ENCODE measurements at regions not wholly inside any gene's neighbourhood (a gene's known extent, or its start where the extent isn't known, plus 50 kb on each side); places are given as distances from the start of the nearest gene placed in this dataset.

DNA sequence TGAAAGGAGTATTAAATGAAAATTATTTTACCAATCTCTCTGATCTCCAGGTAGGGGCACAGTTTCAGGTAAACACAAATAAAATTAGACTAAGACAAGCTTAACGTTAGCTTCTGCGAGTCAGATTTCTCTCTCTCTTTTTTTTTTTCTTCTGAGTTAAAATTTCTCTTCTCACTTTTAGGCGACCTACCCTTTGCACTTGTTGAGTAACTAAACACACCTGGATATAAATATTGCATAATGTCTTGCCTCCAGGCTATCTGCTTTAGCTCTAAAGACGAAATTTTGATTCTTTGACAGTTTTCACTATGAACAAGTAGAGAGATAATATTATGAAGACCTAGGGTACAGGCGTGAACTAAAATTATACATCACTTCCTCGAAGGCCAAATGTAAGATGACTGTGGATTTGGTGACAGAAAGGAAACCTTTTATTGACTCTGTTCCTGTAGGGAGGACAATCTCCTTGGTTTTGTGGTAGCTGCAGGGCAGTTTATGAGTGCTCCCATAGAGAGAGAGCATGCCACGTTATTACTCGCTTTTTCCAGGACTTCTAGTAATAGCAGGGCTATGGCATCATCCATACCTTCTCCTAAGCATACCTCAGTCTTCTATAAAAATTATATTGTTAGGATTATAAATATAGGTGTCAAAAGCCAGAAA lies 303.8 kb upstream of the NEGR1 start:
- H3K27me3 Mint-ChIP-seq (ENCODE audit: insufficient read depth, low read depth, poor library complexity): no peaks in the 10 kb centered on the region
- Histone ChIP-seq H4K20me1 (replicated peaks; ENCODE audit: insufficient read depth) (no peaks in the 10 kb centered on the region), H3K4me3 (no peak overlapping the region), H3K79me2 (replicated peaks; ENCODE audit: insufficient read depth) (no peaks in the 10 kb centered on the region), H3K4me2 (no peak overlapping the region), H3K27ac (ENCODE audit: low read depth) (no peak overlapping the region), H3K27me3 (ENCODE audit: insufficient read depth) (no peaks in the 10 kb centered on the region), H3F3A (replicated peaks; ENCODE audit: low read depth) (no peaks in the 10 kb centered on the region), H2AFZ (no peak overlapping the region), H3K36me3 (ENCODE audit: insufficient read depth) (no peaks in the 10 kb centered on the region), H3K9me2 (ENCODE audit: insufficient read depth) (no peaks in the 10 kb centered on the region), H3K4me1 (ENCODE audit: insufficient read depth) (no peaks in the 10 kb centered on the region)
- no peaks in the 10 kb centered on the region for H3K36me3 Mint-ChIP-seq (ENCODE audit: low read depth)
- DNase-seq (ENCODE audit: low spot score) (no peak), ATAC-seq (no peak)
- H3K4me1 Mint-ChIP-seq: no peaks in the 10 kb centered on the region
- H3K27ac Mint-ChIP-seq: no peak overlapping the region
- H3K4me3 Mint-ChIP-seq: no peak overlapping the region
- TF ChIP-seq EZH2phosphoT487 (IDR thresholded peaks at IDR 0.05; ENCODE audit: unreplicated experiment) (no peak), ZNF331 (CRISPR knock-in tag; IDR thresholded peaks at IDR 0.05; ENCODE audit: low read depth) (no peak), JUNB (IDR thresholded peaks at IDR 0.05; ENCODE audit: unreplicated experiment) (no peak), POLR2AphosphoS5 (IDR thresholded peaks at IDR 0.05; ENCODE audit: low read depth) (no peak), STAT1 (IDR thresholded peaks at IDR 0.05; ENCODE audit: unreplicated experiment) (no peak), ZNF114 (CRISPR knock-in tag; IDR thresholded peaks at IDR 0.05) (no peak), EZH2 (IDR thresholded peaks at IDR 0.05; ENCODE audit: low read depth, unreplicated experiment) (no peak), NANOG (IDR thresholded peaks at IDR 0.05; ENCODE audit: borderline replicate concordance) (no peak)
- TF ChIP-seq, protein P1, sequence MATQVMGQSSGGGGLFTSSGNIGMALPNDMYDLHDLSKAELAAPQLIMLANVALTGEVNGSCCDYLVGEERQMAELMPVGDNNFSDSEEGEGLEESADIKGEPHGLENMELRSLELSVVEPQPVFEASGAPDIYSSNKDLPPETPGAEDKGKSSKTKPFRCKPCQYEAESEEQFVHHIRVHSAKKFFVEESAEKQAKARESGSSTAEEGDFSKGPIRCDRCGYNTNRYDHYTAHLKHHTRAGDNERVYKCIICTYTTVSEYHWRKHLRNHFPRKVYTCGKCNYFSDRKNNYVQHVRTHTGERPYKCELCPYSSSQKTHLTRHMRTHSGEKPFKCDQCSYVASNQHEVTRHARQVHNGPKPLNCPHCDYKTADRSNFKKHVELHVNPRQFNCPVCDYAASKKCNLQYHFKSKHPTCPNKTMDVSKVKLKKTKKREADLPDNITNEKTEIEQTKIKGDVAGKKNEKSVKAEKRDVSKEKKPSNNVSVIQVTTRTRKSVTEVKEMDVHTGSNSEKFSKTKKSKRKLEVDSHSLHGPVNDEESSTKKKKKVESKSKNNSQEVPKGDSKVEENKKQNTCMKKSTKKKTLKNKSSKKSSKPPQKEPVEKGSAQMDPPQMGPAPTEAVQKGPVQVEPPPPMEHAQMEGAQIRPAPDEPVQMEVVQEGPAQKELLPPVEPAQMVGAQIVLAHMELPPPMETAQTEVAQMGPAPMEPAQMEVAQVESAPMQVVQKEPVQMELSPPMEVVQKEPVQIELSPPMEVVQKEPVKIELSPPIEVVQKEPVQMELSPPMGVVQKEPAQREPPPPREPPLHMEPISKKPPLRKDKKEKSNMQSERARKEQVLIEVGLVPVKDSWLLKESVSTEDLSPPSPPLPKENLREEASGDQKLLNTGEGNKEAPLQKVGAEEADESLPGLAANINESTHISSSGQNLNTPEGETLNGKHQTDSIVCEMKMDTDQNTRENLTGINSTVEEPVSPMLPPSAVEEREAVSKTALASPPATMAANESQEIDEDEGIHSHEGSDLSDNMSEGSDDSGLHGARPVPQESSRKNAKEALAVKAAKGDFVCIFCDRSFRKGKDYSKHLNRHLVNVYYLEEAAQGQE (IDR thresholded peaks at IDR 0.05; ENCODE audit: unreplicated experiment): no peak
- TF ChIP-seq, protein P2, sequence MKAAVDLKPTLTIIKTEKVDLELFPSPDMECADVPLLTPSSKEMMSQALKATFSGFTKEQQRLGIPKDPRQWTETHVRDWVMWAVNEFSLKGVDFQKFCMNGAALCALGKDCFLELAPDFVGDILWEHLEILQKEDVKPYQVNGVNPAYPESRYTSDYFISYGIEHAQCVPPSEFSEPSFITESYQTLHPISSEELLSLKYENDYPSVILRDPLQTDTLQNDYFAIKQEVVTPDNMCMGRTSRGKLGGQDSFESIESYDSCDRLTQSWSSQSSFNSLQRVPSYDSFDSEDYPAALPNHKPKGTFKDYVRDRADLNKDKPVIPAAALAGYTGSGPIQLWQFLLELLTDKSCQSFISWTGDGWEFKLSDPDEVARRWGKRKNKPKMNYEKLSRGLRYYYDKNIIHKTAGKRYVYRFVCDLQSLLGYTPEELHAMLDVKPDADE (IDR thresholded peaks at IDR 0.05): no peak
- TF ChIP-seq, protein P3, sequence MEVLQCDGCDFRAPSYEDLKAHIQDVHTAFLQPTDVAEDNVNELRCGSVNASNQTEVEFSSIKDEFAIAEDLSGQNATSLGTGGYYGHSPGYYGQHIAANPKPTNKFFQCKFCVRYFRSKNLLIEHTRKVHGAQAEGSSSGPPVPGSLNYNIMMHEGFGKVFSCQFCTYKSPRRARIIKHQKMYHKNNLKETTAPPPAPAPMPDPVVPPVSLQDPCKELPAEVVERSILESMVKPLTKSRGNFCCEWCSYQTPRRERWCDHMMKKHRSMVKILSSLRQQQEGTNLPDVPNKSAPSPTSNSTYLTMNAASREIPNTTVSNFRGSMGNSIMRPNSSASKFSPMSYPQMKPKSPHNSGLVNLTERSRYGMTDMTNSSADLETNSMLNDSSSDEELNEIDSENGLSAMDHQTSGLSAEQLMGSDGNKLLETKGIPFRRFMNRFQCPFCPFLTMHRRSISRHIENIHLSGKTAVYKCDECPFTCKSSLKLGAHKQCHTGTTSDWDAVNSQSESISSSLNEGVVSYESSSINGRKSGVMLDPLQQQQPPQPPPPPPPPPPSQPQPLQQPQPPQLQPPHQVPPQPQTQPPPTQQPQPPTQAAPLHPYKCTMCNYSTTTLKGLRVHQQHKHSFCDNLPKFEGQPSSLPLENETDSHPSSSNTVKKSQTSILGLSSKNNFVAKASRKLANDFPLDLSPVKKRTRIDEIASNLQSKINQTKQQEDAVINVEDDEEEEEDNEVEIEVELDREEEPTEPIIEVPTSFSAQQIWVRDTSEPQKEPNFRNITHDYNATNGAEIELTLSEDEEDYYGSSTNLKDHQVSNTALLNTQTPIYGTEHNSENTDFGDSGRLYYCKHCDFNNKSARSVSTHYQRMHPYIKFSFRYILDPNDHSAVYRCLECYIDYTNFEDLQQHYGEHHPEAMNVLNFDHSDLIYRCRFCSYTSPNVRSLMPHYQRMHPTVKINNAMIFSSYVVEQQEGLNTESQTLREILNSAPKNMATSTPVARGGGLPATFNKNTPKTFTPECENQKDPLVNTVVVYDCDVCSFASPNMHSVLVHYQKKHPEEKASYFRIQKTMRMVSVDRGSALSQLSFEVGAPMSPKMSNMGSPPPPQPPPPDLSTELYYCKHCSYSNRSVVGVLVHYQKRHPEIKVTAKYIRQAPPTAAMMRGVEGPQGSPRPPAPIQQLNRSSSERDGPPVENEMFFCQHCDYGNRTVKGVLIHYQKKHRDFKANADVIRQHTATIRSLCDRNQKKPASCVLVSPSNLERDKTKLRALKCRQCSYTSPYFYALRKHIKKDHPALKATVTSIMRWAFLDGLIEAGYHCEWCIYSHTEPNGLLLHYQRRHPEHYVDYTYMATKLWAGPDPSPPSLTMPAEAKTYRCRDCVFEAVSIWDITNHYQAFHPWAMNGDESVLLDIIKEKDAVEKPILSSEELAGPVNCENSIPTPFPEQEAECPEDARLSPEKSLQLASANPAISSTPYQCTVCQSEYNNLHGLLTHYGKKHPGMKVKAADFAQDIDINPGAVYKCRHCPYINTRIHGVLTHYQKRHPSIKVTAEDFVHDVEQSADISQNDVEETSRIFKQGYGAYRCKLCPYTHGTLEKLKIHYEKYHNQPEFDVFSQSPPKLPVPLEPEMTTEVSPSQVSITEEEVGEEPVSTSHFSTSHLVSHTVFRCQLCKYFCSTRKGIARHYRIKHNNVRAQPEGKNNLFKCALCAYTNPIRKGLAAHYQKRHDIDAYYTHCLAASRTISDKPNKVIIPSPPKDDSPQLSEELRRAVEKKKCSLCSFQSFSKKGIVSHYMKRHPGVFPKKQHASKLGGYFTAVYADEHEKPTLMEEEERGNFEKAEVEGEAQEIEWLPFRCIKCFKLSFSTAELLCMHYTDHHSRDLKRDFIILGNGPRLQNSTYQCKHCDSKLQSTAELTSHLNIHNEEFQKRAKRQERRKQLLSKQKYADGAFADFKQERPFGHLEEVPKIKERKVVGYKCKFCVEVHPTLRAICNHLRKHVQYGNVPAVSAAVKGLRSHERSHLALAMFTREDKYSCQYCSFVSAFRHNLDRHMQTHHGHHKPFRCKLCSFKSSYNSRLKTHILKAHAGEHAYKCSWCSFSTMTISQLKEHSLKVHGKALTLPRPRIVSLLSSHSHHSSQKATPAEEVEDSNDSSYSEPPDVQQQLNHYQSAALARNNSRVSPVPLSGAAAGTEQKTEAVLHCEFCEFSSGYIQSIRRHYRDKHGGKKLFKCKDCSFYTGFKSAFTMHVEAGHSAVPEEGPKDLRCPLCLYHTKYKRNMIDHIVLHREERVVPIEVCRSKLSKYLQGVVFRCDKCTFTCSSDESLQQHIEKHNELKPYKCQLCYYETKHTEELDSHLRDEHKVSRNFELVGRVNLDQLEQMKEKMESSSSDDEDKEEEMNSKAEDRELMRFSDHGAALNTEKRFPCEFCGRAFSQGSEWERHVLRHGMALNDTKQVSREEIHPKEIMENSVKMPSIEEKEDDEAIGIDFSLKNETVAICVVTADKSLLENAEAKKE (CRISPR knock-in tag; IDR thresholded peaks at IDR 0.05): no peak
- TF ChIP-seq, protein P4, sequence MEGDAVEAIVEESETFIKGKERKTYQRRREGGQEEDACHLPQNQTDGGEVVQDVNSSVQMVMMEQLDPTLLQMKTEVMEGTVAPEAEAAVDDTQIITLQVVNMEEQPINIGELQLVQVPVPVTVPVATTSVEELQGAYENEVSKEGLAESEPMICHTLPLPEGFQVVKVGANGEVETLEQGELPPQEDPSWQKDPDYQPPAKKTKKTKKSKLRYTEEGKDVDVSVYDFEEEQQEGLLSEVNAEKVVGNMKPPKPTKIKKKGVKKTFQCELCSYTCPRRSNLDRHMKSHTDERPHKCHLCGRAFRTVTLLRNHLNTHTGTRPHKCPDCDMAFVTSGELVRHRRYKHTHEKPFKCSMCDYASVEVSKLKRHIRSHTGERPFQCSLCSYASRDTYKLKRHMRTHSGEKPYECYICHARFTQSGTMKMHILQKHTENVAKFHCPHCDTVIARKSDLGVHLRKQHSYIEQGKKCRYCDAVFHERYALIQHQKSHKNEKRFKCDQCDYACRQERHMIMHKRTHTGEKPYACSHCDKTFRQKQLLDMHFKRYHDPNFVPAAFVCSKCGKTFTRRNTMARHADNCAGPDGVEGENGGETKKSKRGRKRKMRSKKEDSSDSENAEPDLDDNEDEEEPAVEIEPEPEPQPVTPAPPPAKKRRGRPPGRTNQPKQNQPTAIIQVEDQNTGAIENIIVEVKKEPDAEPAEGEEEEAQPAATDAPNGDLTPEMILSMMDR (conservative IDR thresholded peaks at IDR 0.05; ENCODE audit: low read depth in 2 of 2): no peak
- no peaks in the 10 kb centered on the region for H3K9me3 Mint-ChIP-seq

All from GM23338 (cell line).